ENCODE measurements at regions not wholly inside any gene's neighbourhood (a gene's known extent, or its start where the extent isn't known, plus 50 kb on each side); places are given as distances from the start of the nearest gene placed in this dataset.

DNA sequence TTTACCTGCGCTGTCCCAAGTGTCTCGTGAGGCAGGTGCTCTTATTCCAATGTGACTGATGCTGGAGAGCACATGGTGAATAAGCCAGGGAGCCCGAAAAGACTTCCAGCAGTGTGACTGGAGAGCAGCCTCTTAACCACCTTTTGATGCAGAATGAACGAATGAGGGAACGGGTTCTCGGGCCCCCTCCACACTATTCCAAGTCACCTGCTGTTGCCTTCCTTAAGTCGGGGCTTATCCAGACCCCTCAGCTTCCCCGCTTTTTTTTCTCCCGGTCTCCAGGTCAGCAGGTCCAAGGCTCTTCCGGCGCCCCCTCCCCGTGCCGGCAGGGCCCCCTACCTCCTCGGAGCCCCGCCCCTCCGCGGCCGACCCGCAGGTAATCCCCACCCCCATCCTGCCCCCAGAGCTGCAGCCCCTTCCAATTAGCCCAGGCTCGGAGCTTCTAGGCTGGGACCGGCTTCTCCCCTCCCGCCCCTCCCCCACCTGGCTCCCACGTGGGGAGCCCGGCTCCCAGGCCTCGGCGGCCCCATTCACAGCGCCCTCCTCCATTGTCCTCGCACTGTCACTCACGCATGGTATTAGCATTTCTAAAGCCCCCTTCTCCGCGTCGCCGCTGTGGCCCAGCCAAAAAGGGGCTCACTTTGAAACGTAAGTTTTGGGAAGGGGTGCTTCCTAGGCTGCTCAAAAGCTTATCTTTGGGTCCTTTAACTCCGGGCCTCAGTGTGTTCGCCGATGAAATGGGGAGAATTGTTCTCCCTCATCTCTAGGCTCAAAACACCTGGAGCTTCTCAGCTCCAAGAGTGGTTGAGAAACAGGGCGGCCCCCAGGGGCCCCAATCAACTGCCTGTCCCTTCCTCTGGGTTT lies 56.2 kb upstream of the PJA1 start:
- Histone ChIP-seq H3K9ac (ENCODE audit: low read length) (no peak overlapping the region), H3K27me3 (replicated peaks; ENCODE audit: control insufficient read depth, insufficient read depth, low read length) (peaks cover 21% of the 10 kb centered on the region), H3K4me1 (ENCODE audit: control insufficient read depth, insufficient read depth, low read length) (peaks cover 6% of the 10 kb centered on the region), H3K36me3 (ENCODE audit: control insufficient read depth, insufficient read depth, low read length, severe bottlenecking) (no peaks in the 10 kb centered on the region), H3K9me3 (ENCODE audit: control insufficient read depth, low read length) (no peaks in the 10 kb centered on the region), H3K4me3 (ENCODE audit: low read length) (no peak overlapping the region)
- DNase-seq (ENCODE audit: low read depth): no peak

GRCh38 chrX:69218407-69218997 lies 53.2 kb upstream of the PJA1 start:
- Histone ChIP-seq H3K27me3 (replicated peaks; ENCODE audit: control insufficient read depth, insufficient read depth, low read length) (peaks cover 40% of the 10 kb centered on the region), H3K4me1 (ENCODE audit: control insufficient read depth, insufficient read depth, low read length) (peaks cover 6% of the 10 kb centered on the region), H3K9me3 (ENCODE audit: control insufficient read depth, low read length) (no peaks in the 10 kb centered on the region), H3K4me3 (ENCODE audit: low read length) (no peak overlapping the region), H3K9ac (ENCODE audit: low read length) (no peak overlapping the region), H3K36me3 (ENCODE audit: control insufficient read depth, insufficient read depth, low read length, severe bottlenecking) (no peaks in the 10 kb centered on the region)
- no peak for DNase-seq (ENCODE audit: low read depth)

- H3K9ac ChIP-seq (ENCODE audit: low read length): no peak overlapping the region
- peaks cover 51% of the 10 kb centered on the region for H3K27me3 ChIP-seq (replicated peaks; ENCODE audit: control insufficient read depth, insufficient read depth, low read length)
- H3K4me3 ChIP-seq (ENCODE audit: low read length): no peak overlapping the region
- H3K4me1 ChIP-seq (ENCODE audit: control insufficient read depth, insufficient read depth, low read length): peaks cover 6% of the 10 kb centered on the region
- H3K36me3 ChIP-seq (ENCODE audit: control insufficient read depth, insufficient read depth, low read length, severe bottlenecking): no peaks in the 10 kb centered on the region
- no peak for DNase-seq (ENCODE audit: low read depth)
- H3K9me3 ChIP-seq (ENCODE audit: control insufficient read depth, low read length): no peaks in the 10 kb centered on the region
Observed at GRCh38 chrX:69216911-69217310, 51.7 kb upstream of the PJA1 start.

DNA sequence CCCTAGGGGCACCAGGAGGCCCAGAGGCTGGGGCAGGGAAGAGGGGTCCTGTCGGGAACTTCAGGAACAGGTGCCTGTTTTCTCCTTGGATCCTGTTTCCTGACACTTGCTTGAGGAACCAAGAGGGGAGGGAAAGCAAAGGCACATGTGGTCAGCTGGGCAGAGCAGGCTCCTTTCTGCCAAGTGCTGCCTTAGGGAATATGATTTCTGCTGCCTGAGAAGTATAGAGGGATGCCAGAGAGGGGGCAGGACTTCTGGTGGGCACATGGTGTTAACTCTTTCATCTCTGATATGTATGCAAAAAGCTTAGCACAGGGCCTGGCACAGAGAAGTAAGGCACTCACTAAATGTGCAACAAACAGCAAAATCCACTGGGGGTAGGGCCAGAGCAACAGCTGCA lies 51.2 kb upstream of the PJA1 start:
- Histone ChIP-seq H3K9ac (ENCODE audit: low read length) (no peak overlapping the region), H3K36me3 (ENCODE audit: control insufficient read depth, insufficient read depth, low read length, severe bottlenecking) (no peaks in the 10 kb centered on the region), H3K4me1 (ENCODE audit: control insufficient read depth, insufficient read depth, low read length) (peaks cover 6% of the 10 kb centered on the region), H3K9me3 (ENCODE audit: control insufficient read depth, low read length) (no peaks in the 10 kb centered on the region), H3K27me3 (replicated peaks; ENCODE audit: control insufficient read depth, insufficient read depth, low read length) (peaks cover 55% of the 10 kb centered on the region), H3K4me3 (ENCODE audit: low read length) (no peak overlapping the region)
- DNase-seq (ENCODE audit: low read depth): no peak

GRCh38 chrX:69215161-69215875 lies 50.1 kb upstream of the PJA1 start:
- peaks cover 60% of the 10 kb centered on the region for H3K27me3 ChIP-seq (replicated peaks; ENCODE audit: control insufficient read depth, insufficient read depth, low read length)
- no peak overlapping the region for H3K9ac ChIP-seq (ENCODE audit: low read length)
- H3K4me3 ChIP-seq (ENCODE audit: low read length): no peak overlapping the region
- no peaks in the 10 kb centered on the region for H3K36me3 ChIP-seq (ENCODE audit: control insufficient read depth, insufficient read depth, low read length, severe bottlenecking)
- peaks cover 6% of the 10 kb centered on the region for H3K4me1 ChIP-seq (ENCODE audit: control insufficient read depth, insufficient read depth, low read length)
- H3K9me3 ChIP-seq (ENCODE audit: control insufficient read depth, low read length): no peaks in the 10 kb centered on the region
- no peak for DNase-seq (ENCODE audit: low read depth)

Data from adipocyte (in vitro differentiated cells).